ENCODE measurements at regions not wholly inside any gene's neighbourhood (a gene's known extent, or its start where the extent isn't known, plus 50 kb on each side); places are given as distances from the start of the nearest gene placed in this dataset.
A peak's percentile ranks its signal among the peaks of the same experiment; 100 is the strongest.
"Not testable (repeated sequence)": the region's sequence is repeated elsewhere in the genome, so short reads cannot be mapped to it uniquely, and the experiment has no call there.

DNA sequence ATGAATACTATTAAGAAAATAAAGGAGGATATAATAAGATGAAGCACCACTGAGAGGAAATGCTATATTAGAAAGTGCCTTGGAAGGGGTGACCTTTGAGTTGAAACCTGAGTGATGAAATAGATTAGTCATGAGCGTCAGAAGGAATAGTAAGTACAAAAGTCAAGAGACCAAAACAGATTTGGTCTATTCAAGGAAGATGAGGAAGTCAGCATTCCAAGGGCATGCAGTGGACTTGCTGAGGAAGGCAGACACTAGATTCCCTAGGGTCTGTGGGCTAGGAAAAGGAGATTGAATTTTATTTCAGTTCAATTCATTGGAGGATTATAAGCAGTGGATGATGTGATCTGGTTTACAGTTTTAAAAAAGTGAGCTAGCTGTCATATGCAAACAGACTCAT, 73.0 kb upstream of the WDFY3 start:
- POLR2A ChIA-PET, result no interaction called here
- Histone ChIP-seq H3K36me3 (ENCODE audit: control insufficient read depth, insufficient read depth, low read length) (no peaks in the 10 kb centered on the region), H3K4me1 (peaks cover 17% of the 10 kb centered on the region), H3K9me3 (peaks cover 9% of the 10 kb centered on the region; the same call in 1 of the 2 replicates), H3K27me3 (replicated peaks; ENCODE audit: control insufficient read depth, insufficient read depth, low read length) (no peaks in the 10 kb centered on the region), H3K4me3 (ENCODE audit: low read depth, low read length) (no peak overlapping the region)
- Mint-ChIP-seq H3K4me1 (ENCODE audit: low read depth, unreplicated experiment) (peaks cover 13% of the 10 kb centered on the region), H3K9me3 (ENCODE audit: unreplicated experiment) (peaks cover 17% of the 10 kb centered on the region), H3K27ac (ENCODE audit: unreplicated experiment) (no peak overlapping the region), H3K4me3 (ENCODE audit: unreplicated experiment) (no peak overlapping the region), H3K27me3 (ENCODE audit: insufficient read depth, unreplicated experiment) (no peaks in the 10 kb centered on the region), H3K36me3 (ENCODE audit: insufficient read depth, unreplicated experiment) (no peaks in the 10 kb centered on the region)
- BruUV-seq (replicated peaks), result no TSS peak
- intact Hi-C loops (cut with micrococcal nuclease; ENCODE audit: unreplicated experiment), result no loop called here
- no peak for DNase-seq
- TF ChIP-seq CTCF (IDR thresholded peaks at IDR 0.05; ENCODE audit: insufficient read depth in 1 of 2, low read depth in 1 of 2, low read length in 1 of 2, severe bottlenecking in 1 of 2, unreplicated experiment in 1 of 2), result no peak
- CTCF ChIA-PET, result no interaction called here

DNA sequence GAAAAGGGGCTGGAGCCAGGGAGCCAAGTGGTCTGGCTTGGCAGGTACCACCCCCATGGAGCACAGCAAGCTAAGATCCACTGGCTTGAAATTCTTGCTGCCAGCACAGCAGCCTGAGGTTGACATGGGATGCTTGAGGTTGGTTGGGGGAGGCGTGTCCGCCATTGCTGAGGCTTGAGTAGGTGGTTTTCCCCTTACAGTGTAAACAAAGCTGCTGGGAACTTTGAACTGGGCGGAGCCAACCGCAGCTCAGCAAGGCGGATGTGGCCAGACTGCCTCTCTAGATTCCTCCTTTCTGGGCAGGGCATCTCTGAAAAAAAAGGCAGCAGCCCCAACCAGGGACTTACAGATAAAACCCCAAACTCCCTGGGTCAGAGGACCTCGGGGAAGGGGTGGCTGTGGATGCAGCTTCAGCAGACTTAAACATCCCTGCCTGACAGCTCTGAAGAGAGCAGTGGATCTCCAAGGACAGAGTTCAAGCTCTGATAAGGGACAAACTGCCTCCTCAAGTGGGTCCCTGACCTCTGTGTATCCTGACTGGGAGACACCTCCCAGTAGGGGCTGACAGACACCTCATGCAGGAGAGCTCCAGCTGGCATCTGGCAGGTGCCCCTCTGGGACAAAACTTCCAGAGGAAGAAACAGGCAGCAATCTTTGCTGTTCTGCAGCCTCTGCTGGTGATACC, 77.5 kb upstream of the WDFY3 start:
- peak; percentile 62 to 80 for DNase-seq
- H3K9me3 ChIP-seq; H3K4me3 Mint-ChIP-seq (ENCODE audit: unreplicated experiment); CTCF ChIA-PET; intact Hi-C loops (cut with micrococcal nuclease; ENCODE audit: unreplicated experiment); H3K27me3 ChIP-seq (replicated peaks; ENCODE audit: control insufficient read depth, insufficient read depth, low read length); H3K27me3 Mint-ChIP-seq (ENCODE audit: insufficient read depth, unreplicated experiment); BruUV-seq (replicated peaks); H3K36me3 Mint-ChIP-seq (ENCODE audit: insufficient read depth, unreplicated experiment); POLR2A ChIA-PET; H3K27ac Mint-ChIP-seq (ENCODE audit: unreplicated experiment); H3K36me3 ChIP-seq (ENCODE audit: control insufficient read depth, insufficient read depth, low read length); H3K4me3 ChIP-seq (ENCODE audit: low read depth, low read length): not testable (repeated sequence)
- peaks cover 11% of the 10 kb centered on the region for H3K4me1 Mint-ChIP-seq (ENCODE audit: low read depth, unreplicated experiment)
- H3K4me1 ChIP-seq, result peaks cover 17% of the 10 kb centered on the region
- peaks cover 26% of the 10 kb centered on the region for H3K9me3 Mint-ChIP-seq (ENCODE audit: unreplicated experiment)

DNA sequence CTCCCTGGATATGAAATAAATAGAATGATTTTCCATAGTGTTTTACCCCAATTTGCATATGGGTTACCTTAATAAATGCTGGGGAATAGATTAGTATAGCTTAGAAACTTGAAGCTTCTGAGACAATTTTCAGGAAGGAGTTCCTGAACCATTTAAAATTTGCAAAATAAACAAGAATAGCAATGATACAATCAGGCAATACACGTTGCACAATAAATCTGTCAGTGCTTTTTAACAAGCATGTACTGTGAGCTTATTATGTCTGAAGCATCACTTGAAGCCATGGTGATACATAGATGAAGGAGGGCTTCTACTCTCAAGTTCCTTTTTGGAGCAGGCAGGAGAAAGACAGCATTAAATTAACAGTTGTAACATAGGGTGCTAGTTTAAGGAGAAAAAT, 84.2 kb upstream of the WDFY3 start:
- Histone ChIP-seq H3K27me3 (replicated peaks; ENCODE audit: control insufficient read depth, insufficient read depth, low read length) (no peaks in the 10 kb centered on the region), H3K9me3 (no peaks in the 10 kb centered on the region), H3K4me3 (ENCODE audit: low read depth, low read length) (no peak overlapping the region), H3K4me1 (no peaks in the 10 kb centered on the region), H3K36me3 (ENCODE audit: control insufficient read depth, insufficient read depth, low read length) (no peaks in the 10 kb centered on the region)
- peaks cover 8% of the 10 kb centered on the region for H3K27me3 Mint-ChIP-seq (ENCODE audit: insufficient read depth, unreplicated experiment)
- H3K4me1 Mint-ChIP-seq (ENCODE audit: low read depth, unreplicated experiment), result no peaks in the 10 kb centered on the region
- no peak for DNase-seq
- ChIA-PET POLR2A (no interaction called here), CTCF (no interaction called here)
- H3K4me3 Mint-ChIP-seq (ENCODE audit: unreplicated experiment), result no peak overlapping the region
- no peaks in the 10 kb centered on the region for H3K9me3 Mint-ChIP-seq (ENCODE audit: unreplicated experiment)
- no peak overlapping the region for H3K27ac Mint-ChIP-seq (ENCODE audit: unreplicated experiment)
- no peaks in the 10 kb centered on the region for H3K36me3 Mint-ChIP-seq (ENCODE audit: insufficient read depth, unreplicated experiment)
- intact Hi-C loops (cut with micrococcal nuclease; ENCODE audit: unreplicated experiment), result no loop called here
- TF ChIP-seq CTCF (IDR thresholded peaks at IDR 0.05; ENCODE audit: insufficient read depth in 1 of 2, low read depth in 1 of 2, low read length in 1 of 2, severe bottlenecking in 1 of 2, unreplicated experiment in 1 of 2), result no peak
- no TSS peak for BruUV-seq (replicated peaks)

DNA sequence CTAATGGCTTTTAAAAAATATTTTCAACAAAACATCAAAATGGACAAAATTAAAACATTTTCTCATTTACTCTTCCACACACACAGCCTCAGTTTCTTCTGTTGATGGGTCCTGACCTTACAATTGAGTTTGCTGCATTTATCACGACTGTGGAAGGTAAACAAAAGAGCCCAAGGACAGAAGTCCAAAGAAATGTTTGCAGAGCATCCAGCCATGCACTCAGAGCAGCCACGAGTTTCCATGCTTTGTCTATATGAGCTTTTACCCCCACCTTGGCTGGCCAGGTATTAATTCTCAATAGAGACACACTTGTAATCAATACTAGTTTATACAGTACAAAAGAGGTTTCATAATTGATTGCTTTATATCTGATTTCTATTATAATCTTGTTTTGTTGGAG, 85.0 kb upstream of the WDFY3 start:
- TF ChIP-seq CTCF (IDR thresholded peaks at IDR 0.05; ENCODE audit: insufficient read depth in 1 of 2, low read depth in 1 of 2, low read length in 1 of 2, severe bottlenecking in 1 of 2, unreplicated experiment in 1 of 2), result no peak
- H3K27me3 ChIP-seq (replicated peaks; ENCODE audit: control insufficient read depth, insufficient read depth, low read length), result no peaks in the 10 kb centered on the region
- H3K27ac Mint-ChIP-seq (ENCODE audit: unreplicated experiment), result no peak overlapping the region
- ChIA-PET POLR2A (no interaction called here), CTCF (no interaction called here)
- H3K4me1 ChIP-seq, result no peaks in the 10 kb centered on the region
- no peak overlapping the region for H3K4me3 ChIP-seq (ENCODE audit: low read depth, low read length)
- H3K4me1 Mint-ChIP-seq (ENCODE audit: low read depth, unreplicated experiment), result no peaks in the 10 kb centered on the region
- H3K36me3 ChIP-seq (ENCODE audit: control insufficient read depth, insufficient read depth, low read length), result no peaks in the 10 kb centered on the region
- no peak for DNase-seq
- H3K36me3 Mint-ChIP-seq (ENCODE audit: insufficient read depth, unreplicated experiment), result no peaks in the 10 kb centered on the region
- intact Hi-C loops (cut with micrococcal nuclease; ENCODE audit: unreplicated experiment), result no loop called here
- no peaks in the 10 kb centered on the region for H3K9me3 Mint-ChIP-seq (ENCODE audit: unreplicated experiment)
- no TSS peak for BruUV-seq (replicated peaks)
- H3K9me3 ChIP-seq, result no peaks in the 10 kb centered on the region
- H3K4me3 Mint-ChIP-seq (ENCODE audit: unreplicated experiment), result no peak overlapping the region
- H3K27me3 Mint-ChIP-seq (ENCODE audit: insufficient read depth, unreplicated experiment), result peaks cover 7% of the 10 kb centered on the region

GRCh38 chr4:85054925-85055324, 88.4 kb upstream of the WDFY3 start:
- H3K4me3 ChIP-seq (ENCODE audit: low read depth, low read length); H3K9me3 ChIP-seq; H3K36me3 ChIP-seq (ENCODE audit: control insufficient read depth, insufficient read depth, low read length); H3K27ac Mint-ChIP-seq (ENCODE audit: unreplicated experiment); H3K4me1 ChIP-seq; H3K27me3 ChIP-seq (replicated peaks; ENCODE audit: control insufficient read depth, insufficient read depth, low read length); CTCF ChIA-PET; H3K4me3 Mint-ChIP-seq (ENCODE audit: unreplicated experiment); POLR2A ChIA-PET; H3K9me3 Mint-ChIP-seq (ENCODE audit: unreplicated experiment); intact Hi-C loops (cut with micrococcal nuclease; ENCODE audit: unreplicated experiment); H3K36me3 Mint-ChIP-seq (ENCODE audit: insufficient read depth, unreplicated experiment); BruUV-seq (replicated peaks); DNase-seq; H3K4me1 Mint-ChIP-seq (ENCODE audit: low read depth, unreplicated experiment): not testable (repeated sequence)
- H3K27me3 Mint-ChIP-seq (ENCODE audit: insufficient read depth, unreplicated experiment), result peaks cover 15% of the 10 kb centered on the region

Data from Caco-2 (cell line).